HG03066 (cell line): ENCODE measurements at regions not wholly inside any gene's neighbourhood (a gene's known extent, or its start where the extent isn't known, plus 50 kb on each side); places are given as distances from the start of the nearest gene placed in this dataset.

Experiments
- ATAC-seq: cut with Tn5 transposase; IDR thresholded peaks from one replicate; pipeline ENCODE4 v1.9.1; 2021; ENCODE audit warnings: low read depth; ENCODE audit not compliant: unreplicated experiment

DNA sequence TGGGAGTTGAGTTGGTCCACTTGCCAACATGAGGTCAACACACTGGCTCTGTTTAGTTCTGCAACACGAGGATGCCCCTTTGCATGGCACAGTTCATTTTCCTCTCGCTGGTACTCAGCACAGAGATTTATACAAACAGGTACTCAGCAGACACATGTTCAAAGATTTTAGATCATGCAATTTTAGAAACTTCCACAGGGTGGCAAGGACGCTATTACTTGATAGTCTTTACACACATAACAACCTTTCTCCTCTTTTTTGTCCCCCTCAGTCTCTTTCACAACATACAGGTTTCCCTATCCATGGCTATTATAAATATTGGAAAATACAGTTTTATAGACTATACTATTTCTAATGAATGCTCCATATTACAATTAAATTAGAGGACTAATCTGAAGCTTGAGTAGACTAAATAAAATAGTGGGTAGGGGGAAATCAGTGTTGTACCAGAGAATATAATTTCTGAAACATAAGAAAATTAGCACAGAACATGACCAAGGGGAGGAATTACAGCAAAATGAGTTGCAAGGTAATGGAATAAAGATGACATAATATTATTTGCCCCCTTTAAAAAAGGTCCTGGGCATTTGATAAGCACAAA, 331.8 kb upstream of the BTBD3 start:
- no peak for ATAC-seq

GRCh38 chr20:11588875-11589274, 328.8 kb upstream of the BTBD3 start:
- no peak for ATAC-seq

DNA sequence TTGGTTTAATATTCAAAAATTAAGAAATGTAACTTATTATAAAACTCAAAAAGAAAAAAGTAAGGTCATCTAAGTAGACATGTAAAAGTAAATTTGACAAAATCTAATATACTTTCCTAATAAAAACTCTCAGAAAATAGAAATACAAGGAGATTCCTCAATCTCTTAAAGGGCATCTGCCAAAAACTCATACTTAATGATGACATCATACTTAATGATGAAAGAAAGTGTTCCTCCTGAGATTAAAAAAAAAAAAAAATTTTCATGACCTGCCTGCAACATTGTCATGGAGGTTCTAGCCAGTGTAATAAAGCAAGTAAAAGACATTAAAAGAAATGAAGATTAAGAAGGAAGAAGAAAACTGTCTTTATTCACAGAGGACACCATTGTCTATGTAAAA, 325.7 kb upstream of the BTBD3 start:
- ATAC-seq, result no peak

- no peak for ATAC-seq
These were observed 313.4 kb upstream of the BTBD3 start for GRCh38 chr20:11604339-11604738.

DNA sequence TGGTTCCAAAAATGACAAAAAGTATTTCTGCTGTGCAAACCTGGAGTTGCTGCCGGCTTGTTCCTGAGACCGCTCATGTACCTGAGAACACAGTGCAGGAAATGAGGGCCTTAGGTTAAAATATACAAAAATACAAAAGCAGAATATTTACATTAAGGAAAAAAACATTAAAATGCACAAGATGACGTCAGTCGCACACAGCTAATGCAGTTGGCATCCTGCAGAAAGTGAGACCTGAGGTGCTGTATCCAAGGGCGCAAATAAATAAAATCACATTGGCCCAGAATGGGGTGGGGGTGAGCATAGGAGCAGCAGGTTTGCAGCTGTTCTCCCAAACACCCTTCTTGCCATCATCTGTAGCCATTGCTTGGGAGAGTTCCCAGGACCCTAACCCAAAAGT, 310.6 kb upstream of the BTBD3 start:
- ATAC-seq, result no peak

GRCh38 chr20:11608736-11609135, 309.0 kb upstream of the BTBD3 start:
- no peak for ATAC-seq

- no peak for ATAC-seq
These were observed 293.0 kb upstream of the BTBD3 start for GRCh38 chr20:11624704-11625103.

DNA sequence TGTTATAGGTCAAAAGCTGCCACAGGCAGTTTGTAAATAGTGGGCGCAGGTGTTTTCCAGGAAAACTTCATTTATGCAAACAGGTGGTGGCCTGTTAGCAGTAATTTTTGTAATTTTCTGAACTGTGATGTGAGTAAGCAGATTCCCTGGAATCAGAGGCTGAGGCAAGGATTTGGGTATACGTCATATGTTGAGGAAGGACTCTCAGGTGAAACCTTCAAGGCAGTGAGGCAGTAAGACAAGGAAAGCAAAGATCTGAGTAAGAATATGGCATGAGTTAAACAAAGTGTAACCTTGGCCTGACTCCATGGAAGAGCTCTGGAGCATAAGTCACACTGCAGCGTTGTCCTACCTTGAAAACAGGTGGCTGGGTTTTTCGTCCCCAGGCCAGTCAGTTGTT, 291.1 kb upstream of the BTBD3 start:
- ATAC-seq, result no peak

DNA sequence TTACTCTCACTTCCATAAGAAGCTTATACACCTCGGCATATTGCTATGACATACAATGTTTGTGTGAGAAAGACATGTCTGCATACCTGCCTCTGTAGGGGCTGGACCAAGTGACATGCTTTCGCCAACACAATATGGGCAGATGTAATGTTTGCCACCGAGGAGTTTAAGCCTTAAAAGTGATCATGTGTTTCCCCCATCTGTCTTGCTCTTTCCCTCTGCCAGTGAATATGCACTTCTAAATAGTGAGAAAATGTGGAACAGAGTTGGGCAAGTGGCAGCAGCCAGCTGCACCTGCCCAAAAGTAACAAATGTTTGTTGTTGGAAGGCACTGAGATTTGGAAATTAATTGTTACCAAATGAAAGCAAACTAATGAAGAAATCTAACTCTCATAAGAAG, 274.8 kb upstream of the BTBD3 start:
- no peak for ATAC-seq

GRCh38 chr20:11646359-11646758, 271.3 kb upstream of the BTBD3 start:
- ATAC-seq, result no peak

DNA sequence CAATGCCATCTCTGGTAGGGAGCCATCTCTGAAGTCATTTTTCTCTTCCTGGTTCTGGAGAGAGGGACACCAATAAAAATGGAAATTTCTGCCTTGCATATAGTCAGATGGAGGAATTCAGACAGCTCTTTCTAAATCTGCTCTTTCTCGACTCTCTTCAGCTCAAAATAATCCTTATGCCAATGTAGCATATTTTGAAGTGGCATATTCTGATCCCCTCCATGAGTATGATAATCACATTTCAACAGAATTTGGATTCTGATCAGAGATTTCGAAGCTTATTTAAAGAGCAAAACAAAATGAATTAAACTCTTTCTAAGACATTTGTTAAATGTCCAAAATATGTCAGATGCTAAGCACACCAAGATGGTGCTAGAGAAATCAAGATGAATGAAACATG, 267.1 kb upstream of the BTBD3 start:
- ATAC-seq, result no peak

DNA sequence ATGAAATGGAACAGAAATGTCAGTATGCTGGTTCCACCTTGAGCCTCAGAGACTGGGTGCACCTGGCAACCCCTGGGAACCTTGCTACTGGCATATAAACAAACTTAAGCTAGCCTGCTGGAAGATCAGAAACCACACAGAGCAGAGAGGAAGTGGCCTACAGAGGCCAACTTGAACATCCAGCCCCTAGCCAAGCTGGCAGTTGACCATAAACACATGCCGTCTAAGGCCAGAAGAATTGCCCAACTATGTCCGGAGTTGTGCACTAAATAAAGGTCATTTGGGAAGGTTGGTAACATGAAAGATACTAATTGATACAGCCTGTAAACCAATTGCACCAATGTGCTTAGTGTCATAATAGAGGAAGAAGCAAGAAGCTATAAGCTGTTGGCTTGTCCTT, 266.6 kb upstream of the BTBD3 start:
- no peak for ATAC-seq

DNA sequence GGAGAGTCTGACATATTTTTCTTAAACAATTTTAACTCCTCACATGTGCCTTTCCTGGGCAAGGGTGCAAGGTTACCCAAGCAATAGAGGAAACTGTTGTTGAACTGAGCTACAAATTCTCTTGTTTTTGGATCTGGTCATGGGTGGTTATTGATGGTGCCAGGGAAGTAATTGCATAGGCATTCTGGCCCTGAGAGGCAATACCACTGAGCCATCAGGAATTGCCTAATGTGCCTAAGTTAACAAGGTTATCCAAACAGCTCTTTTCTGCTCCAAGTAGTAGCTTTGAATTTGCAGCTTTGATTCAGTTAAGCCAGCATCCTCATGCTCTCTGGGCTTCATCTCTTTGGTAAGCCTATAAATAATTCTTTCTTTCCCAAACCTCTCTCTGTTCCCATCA, 266.0 kb upstream of the BTBD3 start:
- ATAC-seq, result no peak

DNA sequence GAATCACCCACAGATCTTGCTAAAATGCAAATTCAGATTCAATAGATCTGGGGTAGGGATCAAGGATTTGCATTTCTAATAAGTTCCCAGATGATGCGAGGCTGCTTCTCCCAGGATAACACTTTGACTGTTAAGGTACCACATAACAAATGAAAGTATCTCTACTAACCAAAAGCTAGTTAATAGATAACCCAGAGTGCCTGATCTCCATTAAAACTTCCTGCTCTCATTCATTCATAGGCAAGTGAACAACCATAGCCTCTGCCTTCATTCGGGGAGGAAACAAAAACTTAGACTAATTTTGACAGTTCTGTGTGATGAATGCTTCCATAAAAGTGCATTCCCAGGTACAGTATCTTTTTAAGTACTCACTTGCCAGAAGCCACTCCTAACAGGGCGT, 265.6 kb upstream of the BTBD3 start:
- ATAC-seq, result no peak

DNA sequence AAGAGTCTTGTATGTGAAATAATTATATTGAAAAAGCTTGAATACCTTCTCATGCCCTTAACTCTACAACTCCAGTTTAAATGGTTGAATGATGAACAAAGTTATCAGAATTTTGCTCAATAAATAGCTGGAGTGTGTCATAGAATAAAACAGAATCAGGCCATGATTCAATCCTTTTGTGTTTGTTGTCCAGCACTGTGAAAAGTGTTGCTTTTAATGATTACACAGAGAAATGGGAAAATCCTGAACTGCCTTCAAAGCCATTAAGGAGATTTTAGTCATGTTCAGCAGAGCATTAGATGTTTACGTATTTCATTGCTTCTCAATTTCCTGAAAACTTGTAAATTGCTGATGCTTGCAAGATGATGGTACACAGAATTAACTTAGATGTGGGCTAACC, 262.9 kb upstream of the BTBD3 start:
- no peak for ATAC-seq

GRCh38 chr20:11660673-11661072, 257.0 kb upstream of the BTBD3 start:
- no peak for ATAC-seq

- ATAC-seq, result no peak
These were observed 246.6 kb upstream of the BTBD3 start for GRCh38 chr20:11671015-11671511.

DNA sequence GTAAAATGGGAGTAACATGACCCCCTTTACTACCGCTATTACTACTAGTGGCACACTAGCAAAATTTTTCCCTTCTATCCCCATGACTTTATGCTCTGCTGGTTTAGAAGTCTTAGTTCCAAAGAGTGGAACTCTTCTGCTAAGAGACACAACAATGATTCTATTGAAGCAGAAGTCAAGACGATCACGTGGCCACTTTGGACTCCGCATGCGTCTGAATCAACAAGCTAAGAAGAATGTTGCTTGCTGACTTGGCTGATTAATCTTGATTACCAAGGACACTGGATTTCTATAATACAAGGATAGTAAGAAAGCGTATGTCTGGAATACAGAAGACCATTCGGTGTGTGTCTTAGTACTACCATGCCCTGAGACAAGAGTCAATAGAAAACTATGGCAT, 244.7 kb upstream of the BTBD3 start:
- no peak for ATAC-seq

- ATAC-seq, result no peak
These were observed 241.6 kb upstream of the BTBD3 start for GRCh38 chr20:11675920-11676629.

DNA sequence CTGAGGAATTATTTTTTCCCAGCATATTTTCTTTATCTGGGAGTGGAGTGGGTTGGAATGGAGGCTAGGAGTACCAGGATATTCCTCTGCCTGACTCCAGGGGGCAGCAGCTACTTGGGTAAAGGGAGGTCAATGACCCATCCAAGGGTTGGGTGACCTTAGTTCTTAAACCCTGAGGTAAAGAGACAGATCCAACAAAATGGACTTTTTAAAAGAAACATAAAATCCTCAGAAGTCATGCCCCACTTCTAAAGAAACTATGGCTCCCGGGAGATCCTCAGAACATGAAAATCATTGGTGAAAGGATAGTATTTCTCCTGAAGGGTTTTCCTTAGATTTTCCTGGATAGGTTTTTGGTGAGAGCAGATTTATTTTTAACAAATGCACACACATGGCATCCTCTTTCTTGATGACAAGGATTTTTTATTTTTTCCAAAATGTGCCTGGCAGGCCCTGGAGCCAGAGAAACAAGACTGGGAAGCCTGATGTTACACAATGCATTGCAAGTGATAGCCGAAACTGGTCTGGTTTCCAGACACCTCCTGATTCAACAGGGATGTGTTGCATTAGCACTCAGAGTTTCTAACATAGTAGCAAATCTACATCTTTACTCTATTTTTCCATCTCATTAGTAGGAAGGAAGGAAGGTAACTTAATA, 240.9 kb upstream of the BTBD3 start:
- ATAC-seq, result no peak

GRCh38 chr20:11677428-11677827, 240.3 kb upstream of the BTBD3 start:
- no peak for ATAC-seq

DNA sequence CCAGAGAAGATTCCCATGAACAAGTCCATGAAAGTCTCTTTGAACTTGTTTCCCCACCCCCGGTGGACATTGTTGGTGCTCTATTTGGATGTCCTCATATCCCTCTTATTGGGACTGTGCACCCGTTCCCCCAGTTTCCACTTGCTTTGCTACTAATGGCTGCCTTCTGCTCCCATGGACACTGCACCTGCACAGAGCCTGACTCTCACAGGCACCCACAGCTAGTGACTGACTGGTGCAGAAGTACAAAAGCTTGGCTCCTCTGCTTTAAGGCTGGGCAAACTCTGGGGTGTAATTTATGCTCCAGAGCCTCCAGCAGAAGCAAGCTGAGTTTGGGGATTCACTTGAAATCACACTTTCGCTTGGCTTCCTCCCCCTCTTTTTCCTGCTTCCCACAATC, 239.9 kb upstream of the BTBD3 start:
- ATAC-seq, result no peak
